Endothelial cell of umbilical vein (primary cell): ENCODE measurements at regions not wholly inside any gene's neighbourhood (a gene's known extent, or its start where the extent isn't known, plus 50 kb on each side); places are given as distances from the start of the nearest gene placed in this dataset.

Experiments
- BruUV-seq: library from RNA; stranded (reverse); fragments of 400-500 nt; replicated peaks from 2 replicates; lab custom pipeline; 2021; lab: Mats Ljungman, UMichigan
- CTCF ChIA-PET: fragments of 300-600, 350-600 bp; sonication (Branson Sonifier 250); formaldehyde crosslinking; loops from one replicate; lab custom pipeline; 2021; ENCODE audit warnings: antibody characterized with exemption, inconsistent platforms; lab: Charles Lee
- POLR2A ChIA-PET: fragments of 300-600, 350-600 bp; sonication (Branson Sonifier 250); formaldehyde crosslinking; loops from one replicate; lab custom pipeline; 2021; ENCODE audit warnings: antibody characterized with exemption, inconsistent platforms; lab: Charles Lee
- DNase-seq: peaks from one replicate; pipeline ENCODE4 v3.0.0-alpha.2; 2011; ENCODE audit warnings: low read depth, low spot score
- FAIRE-seq: peaks from 2 replicates; lab custom pipeline; 2011; peaks lifted over from hg19 to GRCh38; lab: Jason Lieb, UNC
- H2AFZ ChIP-seq: 2 replicates; pipeline ENCODE4 v1.6.0; 2012; ENCODE audit warnings: low read depth, low read length, control low read depth, inconsistent platforms
- H3K27ac ChIP-seq: 2 replicates; pipeline ENCODE4 v1.5.1; 2011; ENCODE audit warnings: low read depth, mild to moderate bottlenecking, control low read depth, low read length, moderate library complexity; ENCODE audit not compliant: insufficient read depth
- H3K27me3 ChIP-seq, 2 experiments: 2 replicates each; pipeline versions ENCODE4 v1.6.0 to v1.6.1; 2011; ENCODE audit warnings: low read length in 2 of 2, mixed read lengths in 1 of 2; ENCODE audit not compliant: control insufficient read depth in 2 of 2, insufficient read depth in 2 of 2
- H3K36me3 ChIP-seq, 2 experiments: 2 replicates in 1 of 2; 3 replicates in 1 of 2; pipeline ENCODE4 v1.5.1; 2011; ENCODE audit warnings: low read length in 2 of 2, mild to moderate bottlenecking in 1 of 2, moderate library complexity in 1 of 2; ENCODE audit not compliant: control insufficient read depth in 2 of 2, insufficient read depth in 2 of 2; ENCODE audit errors: extremely low read depth in 1 of 2
- H3K4me1 ChIP-seq: 3 replicates; pipeline ENCODE4 v1.5.1; 2011; ENCODE audit warnings: mild to moderate bottlenecking, low read length; ENCODE audit not compliant: control insufficient read depth, insufficient read depth; ENCODE audit errors: extremely low read depth
- H3K4me2 ChIP-seq: 2 replicates; pipeline ENCODE4 v1.6.1; 2011; ENCODE audit warnings: low read length, control low read depth, mixed read lengths; ENCODE audit not compliant: insufficient read depth
- H3K4me3 ChIP-seq, 3 experiments: fragments of 200-600 bp in 1 of 3; sonication (generic), shearing (Covaris generic) in 1 of 3; replicated peaks in 1 of 3; 2 replicates each; pipeline ENCODE4 v1.5.1; 2011 to 2016; ENCODE audit warnings: control low read depth in 3 of 3, low read length in 3 of 3, mild to moderate bottlenecking in 2 of 3, inconsistent platforms in 1 of 3, low read depth in 1 of 3, moderate library complexity in 1 of 3; ENCODE audit not compliant: insufficient read depth in 1 of 3
- H3K79me2 ChIP-seq: 2 replicates; pipeline ENCODE4 v1.6.0; 2012; ENCODE audit warnings: low read length, inconsistent platforms; ENCODE audit not compliant: control insufficient read depth, insufficient read depth
- H3K9ac ChIP-seq: replicated peaks from 2 replicates; pipeline ENCODE3; 2011; ENCODE audit warnings: low read length, control low read depth; ENCODE audit not compliant: insufficient read depth; ENCODE audit errors: extremely low read depth
- H3K9me1 ChIP-seq: replicated peaks from 3 replicates; pipeline ENCODE4 v1.6.0; 2011; ENCODE audit warnings: mild to moderate bottlenecking, low read length; ENCODE audit not compliant: control insufficient read depth, insufficient read depth; ENCODE audit errors: extremely low read depth
- H3K9me3 ChIP-seq: replicated peaks from 2 replicates; pipeline ENCODE4 v1.5.1; 2012; ENCODE audit warnings: low read length, inconsistent platforms; ENCODE audit not compliant: control insufficient read depth, insufficient read depth
- H4K20me1 ChIP-seq: replicated peaks from 2 replicates; pipeline ENCODE3; 2011; ENCODE audit warnings: mild to moderate bottlenecking, low read length; ENCODE audit not compliant: control insufficient read depth, insufficient read depth; ENCODE audit errors: extremely low read depth
- EZH2 ChIP-seq: IDR thresholded peaks from 2 replicates; pipeline ENCODE4 v1.6.1; 2012; ENCODE audit warnings: borderline replicate concordance, low read depth, mild to moderate bottlenecking, moderate library complexity, low read length, inconsistent platforms; ENCODE audit not compliant: severe bottlenecking
- FOS ChIP-seq: IDR thresholded peaks from 2 replicates; pipeline ENCODE4 v1.6.1; 2011; ENCODE audit warnings: mild to moderate bottlenecking, low read length, moderate library complexity, borderline replicate concordance; ENCODE audit not compliant: insufficient read depth
- GATA2 ChIP-seq: IDR thresholded peaks from 2 replicates; pipeline ENCODE4 v1.7.0; 2011; ENCODE audit warnings: low read depth, mild to moderate bottlenecking, moderate library complexity, mixed read lengths, low read length; ENCODE audit not compliant: insufficient read length, insufficient read depth
- JUN ChIP-seq: IDR thresholded peaks from 2 replicates; pipeline ENCODE4 v1.6.1; 2011; ENCODE audit warnings: borderline replicate concordance, low read depth; ENCODE audit not compliant: insufficient read length, insufficient read depth
- MYC ChIP-seq: IDR thresholded peaks from one replicate; pipeline ENCODE4 v1.6.1; 2011; ENCODE audit warnings: mild to moderate bottlenecking, low read depth, low read length
- POLR2A ChIP-seq: IDR thresholded peaks from 2 replicates; pipeline ENCODE4 v1.6.1; 2012; ENCODE audit warnings: low read depth, mild to moderate bottlenecking, control low read depth, low read length
- POLR2AphosphoS5 ChIP-seq: IDR thresholded peaks from 2 replicates; pipeline ENCODE4 v1.6.1; 2012; ENCODE audit warnings: low read depth, mild to moderate bottlenecking, control low read depth, low read length, moderate library complexity; ENCODE audit not compliant: insufficient read depth
- dilution Hi-C: fragments of 300-500 bp; cut with MboI; formaldehyde crosslinking; loops from one replicate; pipeline ENCODE4 v1.15.0; 2019; ENCODE audit warnings: low sequenced_read_pairs; ENCODE audit not compliant: extremely low pct_ligation_motif_present
- intact Hi-C: fragments of 100-400 bp; cut with micrococcal nuclease; formaldehyde crosslinking; loops from one replicate; pipeline ENCODE4 v1.10.0; 2022
- TF ChIP-seq, protein P1 (sequence below): IDR thresholded peaks from 2 replicates; pipeline ENCODE4 v1.6.1; 2011; ENCODE audit not compliant: insufficient read depth, insufficient read length
- TF ChIP-seq, protein P2 (sequence below), 2 donors: IDR thresholded peaks; 1 replicate in 1 of 2; 2 replicates in 1 of 2; pipeline ENCODE4 v1.5.1; 2011; ENCODE audit warnings: low read length in 2 of 2, mild to moderate bottlenecking in 2 of 2, moderate library complexity in 2 of 2, control low read depth in 1 of 2, inconsistent platforms in 1 of 2, low read depth in 1 of 2; ENCODE audit not compliant: insufficient read depth in 1 of 2; ENCODE audit errors: extremely low read depth in 1 of 2

DNA sequence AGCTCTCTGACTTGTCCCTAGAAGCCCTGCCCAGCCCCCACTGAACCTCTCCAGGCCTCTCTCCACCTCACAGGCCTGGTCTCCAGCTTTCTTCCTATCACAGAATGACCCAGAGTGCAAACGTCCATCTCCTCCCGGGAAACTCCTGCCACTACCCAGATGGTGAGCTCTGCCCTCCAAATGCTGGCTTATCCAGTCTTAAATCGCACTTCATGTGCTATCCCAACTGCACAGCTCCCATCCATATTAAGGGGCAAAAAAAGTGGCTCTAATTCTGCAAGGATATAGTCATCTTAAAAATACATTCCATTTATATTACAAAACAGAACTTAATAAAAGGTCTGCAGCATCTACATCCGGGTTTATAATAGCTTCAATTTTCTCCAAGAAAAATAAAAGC is 70.8 kb upstream of the CDC42EP3 start:
- no peaks in the 10 kb centered on the region for H4K20me1 ChIP-seq
- no peaks in the 10 kb centered on the region for H3K27me3 ChIP-seq
- CTCF ChIA-PET: interaction anchor here (0.6 to 2.0 kb wide), 8 partner anchors 23 to 330 kb away, joined by 3 to 13 read pairs (median 4); no protein-coding TSS in a partner anchor
- no peak overlapping the region for H3K9ac ChIP-seq
- no peaks in the 10 kb centered on the region for H3K9me3 ChIP-seq
- BruUV-seq: no TSS peak
- H3K36me3 ChIP-seq: no peaks in the 10 kb centered on the region
- dilution Hi-C loops (no loop called here), intact Hi-C loops (no loop called here)
- H3K27ac ChIP-seq: no peak overlapping the region
- no peak overlapping the region for H3K4me2 ChIP-seq
- H3K9me1 ChIP-seq: no peaks in the 10 kb centered on the region
- no peak for FAIRE-seq
- H3K79me2 ChIP-seq: no peaks in the 10 kb centered on the region
- no peak for TF ChIP-seq MYC
- TF ChIP-seq GATA2: no peak
- TF ChIP-seq, protein P1, sequence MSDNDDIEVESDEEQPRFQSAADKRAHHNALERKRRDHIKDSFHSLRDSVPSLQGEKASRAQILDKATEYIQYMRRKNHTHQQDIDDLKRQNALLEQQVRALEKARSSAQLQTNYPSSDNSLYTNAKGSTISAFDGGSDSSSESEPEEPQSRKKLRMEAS: no peak
- TF ChIP-seq JUN: no peak
- TF ChIP-seq, protein P2, sequence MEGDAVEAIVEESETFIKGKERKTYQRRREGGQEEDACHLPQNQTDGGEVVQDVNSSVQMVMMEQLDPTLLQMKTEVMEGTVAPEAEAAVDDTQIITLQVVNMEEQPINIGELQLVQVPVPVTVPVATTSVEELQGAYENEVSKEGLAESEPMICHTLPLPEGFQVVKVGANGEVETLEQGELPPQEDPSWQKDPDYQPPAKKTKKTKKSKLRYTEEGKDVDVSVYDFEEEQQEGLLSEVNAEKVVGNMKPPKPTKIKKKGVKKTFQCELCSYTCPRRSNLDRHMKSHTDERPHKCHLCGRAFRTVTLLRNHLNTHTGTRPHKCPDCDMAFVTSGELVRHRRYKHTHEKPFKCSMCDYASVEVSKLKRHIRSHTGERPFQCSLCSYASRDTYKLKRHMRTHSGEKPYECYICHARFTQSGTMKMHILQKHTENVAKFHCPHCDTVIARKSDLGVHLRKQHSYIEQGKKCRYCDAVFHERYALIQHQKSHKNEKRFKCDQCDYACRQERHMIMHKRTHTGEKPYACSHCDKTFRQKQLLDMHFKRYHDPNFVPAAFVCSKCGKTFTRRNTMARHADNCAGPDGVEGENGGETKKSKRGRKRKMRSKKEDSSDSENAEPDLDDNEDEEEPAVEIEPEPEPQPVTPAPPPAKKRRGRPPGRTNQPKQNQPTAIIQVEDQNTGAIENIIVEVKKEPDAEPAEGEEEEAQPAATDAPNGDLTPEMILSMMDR (IDR thresholded peaks at IDR 0.05; ENCODE audit: extremely low read depth in 1 of 2, insufficient read depth in 1 of 2, low read depth in 1 of 2, low read length in 2 of 2): no peak
- TF ChIP-seq POLR2AphosphoS5: no peak
- TF ChIP-seq POLR2A: no peak
- TF ChIP-seq FOS: no peak
- TF ChIP-seq EZH2: no peak
- peaks cover 4% of the 10 kb centered on the region for H3K4me1 ChIP-seq
- H3K4me3 ChIP-seq: no peak overlapping the region
- peak overlapping the region; percentile 66 for H2AFZ ChIP-seq
- DNase-seq: peak; percentile 8
- POLR2A ChIA-PET: no interaction called here
